Hepatic stellate cell (primary cell): ENCODE measurements at regions not wholly inside any gene's neighbourhood (a gene's known extent, or its start where the extent isn't known, plus 50 kb on each side); places are given as distances from the start of the nearest gene placed in this dataset.
"Not testable (repeated sequence)": the region's sequence is repeated elsewhere in the genome, so short reads cannot be mapped to it uniquely, and the experiment has no call there.

Source experiments
- DNase-seq: peaks from one replicate; pipeline ENCODE4 v3.0.0; 2011; ENCODE audit warnings: low spot score

GRCh38 chr7:12827920-12828319 is 140.5 kb downstream of the ARL4A start:
- DNase-seq = no peak

GRCh38 chr7:12831024-12831423 is 143.6 kb downstream of the ARL4A start:
- DNase-seq = no peak

- no peak for DNase-seq
Measured at GRCh38 chr7:12833829-12834228, 146.4 kb downstream of the ARL4A start.

- DNase-seq = no peak
Measured at GRCh38 chr7:12834782-12835181, 147.3 kb downstream of the ARL4A start.

- no peak for DNase-seq
Measured at GRCh38 chr7:12839508-12840153, 152.2 kb downstream of the ARL4A start.

GRCh38 chr7:12844732-12845131 is 157.3 kb downstream of the ARL4A start:
- DNase-seq = not testable (repeated sequence)

GRCh38 chr7:12847001-12847400 is 159.6 kb downstream of the ARL4A start:
- no peak for DNase-seq

- no peak for DNase-seq
Measured at GRCh38 chr7:12851142-12851541, 163.7 kb downstream of the ARL4A start.

- no peak for DNase-seq
Measured at GRCh38 chr7:12851841-12852240, 164.4 kb downstream of the ARL4A start.

GRCh38 chr7:12855036-12855435 is 167.6 kb downstream of the ARL4A start:
- no peak for DNase-seq

GRCh38 chr7:12859761-12860160 is 172.3 kb downstream of the ARL4A start:
- DNase-seq = no peak

- no peak for DNase-seq
Measured at GRCh38 chr7:12861070-12861469, 173.6 kb downstream of the ARL4A start.

- no peak for DNase-seq
Measured at GRCh38 chr7:12862146-12862545, 174.7 kb downstream of the ARL4A start.

GRCh38 chr7:12864470-12865046 is 177.1 kb downstream of the ARL4A start:
- DNase-seq = no peak

- no peak for DNase-seq
Measured at GRCh38 chr7:12865593-12865992, 178.2 kb downstream of the ARL4A start.

GRCh38 chr7:12866207-12866606 is 178.8 kb downstream of the ARL4A start:
- DNase-seq = no peak

GRCh38 chr7:12868027-12868426 is 180.6 kb downstream of the ARL4A start:
- no peak for DNase-seq

- DNase-seq = no peak
Measured at GRCh38 chr7:12870219-12870618, 182.8 kb downstream of the ARL4A start.

- no peak for DNase-seq
Measured at GRCh38 chr7:12872487-12872886, 185.1 kb downstream of the ARL4A start.

GRCh38 chr7:12873571-12873970 is 186.1 kb downstream of the ARL4A start:
- no peak for DNase-seq

- no peak for DNase-seq
Measured at GRCh38 chr7:12879139-12879538, 191.7 kb downstream of the ARL4A start.

- DNase-seq = no peak
Measured at GRCh38 chr7:12881712-12882111, 194.3 kb downstream of the ARL4A start.

GRCh38 chr7:12882710-12883109 is 195.3 kb downstream of the ARL4A start:
- no peak for DNase-seq

- DNase-seq = no peak
Measured at GRCh38 chr7:12884033-12884432, 196.6 kb downstream of the ARL4A start.
